Nephron (organoid): ENCODE measurements at regions not wholly inside any gene's neighbourhood (a gene's known extent, or its start where the extent isn't known, plus 50 kb on each side); places are given as distances from the start of the nearest gene placed in this dataset.

Experiments used
- H3K27ac Mint-ChIP-seq, 3 experiments: 2 replicates each; pipeline ENCODE4 v1.8.0; 2020; ENCODE audit warnings: mixed read lengths in 3 of 3, mild to moderate bottlenecking in 2 of 3, moderate library complexity in 1 of 3
- H3K27me3 Mint-ChIP-seq: 2 replicates; pipeline ENCODE4 v1.8.0; 2021; ENCODE audit warnings: low read depth, mild to moderate bottlenecking, moderate library complexity, mixed read lengths
- H3K36me3 Mint-ChIP-seq: 2 replicates; pipeline ENCODE4 v1.8.0; 2020; ENCODE audit warnings: low read depth, mixed read lengths
- H3K4me1 Mint-ChIP-seq: 2 replicates; pipeline ENCODE4 v1.8.0; 2020; ENCODE audit warnings: mixed read lengths
- H3K4me3 Mint-ChIP-seq, 3 experiments: 2 replicates each; pipeline ENCODE4 v1.8.0; 2020; ENCODE audit warnings: mild to moderate bottlenecking in 3 of 3, mixed read lengths in 3 of 3, moderate library complexity in 2 of 3
- H3K9me3 Mint-ChIP-seq: 2 replicates; pipeline ENCODE4 v1.8.0; 2020; ENCODE audit warnings: mixed read lengths
- TF ChIP-seq, protein P1 (sequence below), 3 experiments: fragments of 200-600 bp; sonication (generic); IDR thresholded peaks; one replicate each; pipeline ENCODE4 v1.5.0; 2021; ENCODE audit warnings: antibody characterized with exemption in 3 of 3; ENCODE audit not compliant: unreplicated experiment in 3 of 3

DNA sequence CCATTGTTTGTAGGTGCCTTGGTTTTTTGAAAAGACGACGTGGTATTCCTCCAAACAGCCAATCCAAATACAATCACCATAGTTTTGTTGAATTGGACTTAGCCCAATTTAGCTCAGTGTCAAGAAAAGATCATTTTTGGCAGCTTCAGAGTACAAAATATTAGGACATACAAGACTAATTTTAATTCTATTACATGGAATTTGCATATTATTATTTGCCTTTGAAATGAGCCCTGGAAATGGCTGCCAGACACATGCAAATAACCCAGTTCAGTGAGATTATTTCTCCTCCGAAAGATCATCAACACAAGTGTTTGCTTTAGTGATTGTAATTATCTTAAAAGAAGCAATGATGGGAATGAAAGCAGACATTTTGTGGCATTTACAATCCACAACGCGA lies 89.3 kb downstream of the PLK2 start:
- H3K27me3 Mint-ChIP-seq: no peaks in the 10 kb centered on the region
- H3K36me3 Mint-ChIP-seq: no peaks in the 10 kb centered on the region
- H3K4me1 Mint-ChIP-seq: no peaks in the 10 kb centered on the region
- H3K27ac Mint-ChIP-seq: no peak overlapping the region
- peaks cover 16% of the 10 kb centered on the region for H3K9me3 Mint-ChIP-seq
- TF ChIP-seq, protein P1, sequence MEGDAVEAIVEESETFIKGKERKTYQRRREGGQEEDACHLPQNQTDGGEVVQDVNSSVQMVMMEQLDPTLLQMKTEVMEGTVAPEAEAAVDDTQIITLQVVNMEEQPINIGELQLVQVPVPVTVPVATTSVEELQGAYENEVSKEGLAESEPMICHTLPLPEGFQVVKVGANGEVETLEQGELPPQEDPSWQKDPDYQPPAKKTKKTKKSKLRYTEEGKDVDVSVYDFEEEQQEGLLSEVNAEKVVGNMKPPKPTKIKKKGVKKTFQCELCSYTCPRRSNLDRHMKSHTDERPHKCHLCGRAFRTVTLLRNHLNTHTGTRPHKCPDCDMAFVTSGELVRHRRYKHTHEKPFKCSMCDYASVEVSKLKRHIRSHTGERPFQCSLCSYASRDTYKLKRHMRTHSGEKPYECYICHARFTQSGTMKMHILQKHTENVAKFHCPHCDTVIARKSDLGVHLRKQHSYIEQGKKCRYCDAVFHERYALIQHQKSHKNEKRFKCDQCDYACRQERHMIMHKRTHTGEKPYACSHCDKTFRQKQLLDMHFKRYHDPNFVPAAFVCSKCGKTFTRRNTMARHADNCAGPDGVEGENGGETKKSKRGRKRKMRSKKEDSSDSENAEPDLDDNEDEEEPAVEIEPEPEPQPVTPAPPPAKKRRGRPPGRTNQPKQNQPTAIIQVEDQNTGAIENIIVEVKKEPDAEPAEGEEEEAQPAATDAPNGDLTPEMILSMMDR (IDR thresholded peaks at IDR 0.05; ENCODE audit: unreplicated experiment in 3 of 3): no peak
- no peak overlapping the region for H3K4me3 Mint-ChIP-seq

DNA sequence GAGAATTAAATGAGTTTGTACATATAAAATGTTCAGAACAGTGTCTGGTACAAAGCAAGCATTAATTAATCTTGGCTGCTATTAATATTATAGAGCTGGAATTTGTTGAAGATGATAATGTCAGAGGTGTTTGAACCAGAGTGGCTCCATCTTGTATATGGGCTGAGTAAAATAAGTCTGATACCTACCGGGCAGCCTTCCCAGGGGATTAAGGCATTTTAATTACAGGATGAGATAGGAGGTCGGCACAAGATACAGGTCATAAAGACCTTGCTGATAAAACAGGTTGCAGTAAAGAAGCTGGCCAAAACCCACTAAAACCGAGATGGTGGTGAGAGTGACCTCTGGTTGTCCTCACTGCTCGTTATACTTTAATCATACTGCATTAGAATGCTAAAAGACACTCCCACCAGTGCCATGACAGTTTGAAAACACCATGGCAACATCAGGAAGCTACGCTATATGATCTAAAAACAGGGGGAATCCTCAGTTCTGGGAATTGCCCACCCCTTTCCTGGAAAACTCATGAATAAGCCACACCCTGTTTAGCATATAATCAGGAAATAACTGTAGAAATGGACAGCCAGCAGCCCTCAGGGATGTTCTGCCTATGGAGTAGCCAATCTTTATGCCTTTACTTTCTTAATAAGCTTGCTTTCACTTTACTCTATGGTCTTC lies 90.2 kb downstream of the PLK2 start:
- Mint-ChIP-seq H3K36me3 (no peaks in the 10 kb centered on the region), H3K27ac (no peak overlapping the region), H3K4me3 (no peak overlapping the region), H3K4me1 (no peaks in the 10 kb centered on the region), H3K9me3 (peaks cover 10% of the 10 kb centered on the region), H3K27me3 (no peaks in the 10 kb centered on the region)
- TF ChIP-seq, protein P1 (IDR thresholded peaks at IDR 0.05; ENCODE audit: unreplicated experiment in 3 of 3): no peak

GRCh38 chr5:58366461-58366860 lies 93.4 kb downstream of the PLK2 start:
- no peaks in the 10 kb centered on the region for H3K4me1 Mint-ChIP-seq
- no peak overlapping the region for H3K27ac Mint-ChIP-seq
- no peaks in the 10 kb centered on the region for H3K27me3 Mint-ChIP-seq
- TF ChIP-seq, protein P1 (IDR thresholded peaks at IDR 0.05; ENCODE audit: unreplicated experiment in 3 of 3): no peak
- H3K4me3 Mint-ChIP-seq: no peak overlapping the region
- H3K9me3 Mint-ChIP-seq: peaks cover 6% of the 10 kb centered on the region
- H3K36me3 Mint-ChIP-seq: no peaks in the 10 kb centered on the region

DNA sequence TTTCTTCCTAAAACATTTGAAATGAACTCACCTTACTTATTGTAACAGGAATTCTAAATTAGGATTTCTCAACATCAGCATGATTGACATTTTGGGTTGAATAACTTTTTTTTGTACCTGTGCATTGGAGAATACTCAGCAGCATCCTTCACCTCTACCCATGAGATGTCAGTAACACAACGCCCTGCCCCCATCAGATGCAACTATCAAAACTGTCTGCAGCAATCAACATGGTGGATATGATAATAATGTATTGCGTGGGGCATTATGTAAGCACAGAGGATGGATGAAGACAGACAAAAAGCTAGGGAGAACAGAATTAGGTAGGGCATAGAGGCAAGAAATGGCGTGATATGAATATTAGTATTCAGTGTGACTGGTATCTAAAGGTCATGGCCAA lies 94.1 kb downstream of the PLK2 start:
- Mint-ChIP-seq H3K36me3 (no peaks in the 10 kb centered on the region), H3K27ac (no peak overlapping the region), H3K4me1 (no peaks in the 10 kb centered on the region), H3K27me3 (no peaks in the 10 kb centered on the region), H3K9me3 (peaks cover 3% of the 10 kb centered on the region), H3K4me3 (no peak overlapping the region)
- TF ChIP-seq, protein P1 (IDR thresholded peaks at IDR 0.05; ENCODE audit: unreplicated experiment in 3 of 3): no peak

GRCh38 chr5:58363461-58364249 lies 96.2 kb downstream of the PLK2 start:
- Mint-ChIP-seq H3K4me1 (peaks cover 10% of the 10 kb centered on the region), H3K4me3 (no peak overlapping the region), H3K36me3 (no peaks in the 10 kb centered on the region), H3K27me3 (peaks cover 3% of the 10 kb centered on the region), H3K9me3 (peaks cover 3% of the 10 kb centered on the region), H3K27ac (no peak overlapping the region)
- TF ChIP-seq, protein P1 (IDR thresholded peaks at IDR 0.05; ENCODE audit: unreplicated experiment in 3 of 3): no peak
